HuH-7.5 (cell line): ENCODE measurements at regions not wholly inside any gene's neighbourhood (a gene's known extent, or its start where the extent isn't known, plus 50 kb on each side); places are given as distances from the start of the nearest gene placed in this dataset.

ENCODE experiments used
- DNase-seq: peaks from one replicate; pipeline ENCODE4 v3.0.0; 2011; ENCODE audit warnings: low spot score

GRCh38 chr12:41888285-41888684 lies 256.4 kb downstream of the GXYLT1 start:
- no peak for DNase-seq

- no peak for DNase-seq
Measured at GRCh38 chr12:41881891-41882805, 262.5 kb downstream of the GXYLT1 start.

- no peak for DNase-seq
Measured at GRCh38 chr12:41869432-41869831, 275.2 kb downstream of the GXYLT1 start.

GRCh38 chr12:41866878-41867430 lies 277.7 kb downstream of the GXYLT1 start:
- no peak for DNase-seq

GRCh38 chr12:41856228-41856627 lies 288.4 kb downstream of the GXYLT1 start:
- no peak for DNase-seq

GRCh38 chr12:41850046-41850445 lies 294.6 kb downstream of the GXYLT1 start:
- DNase-seq: no peak

- no peak for DNase-seq
Measured at GRCh38 chr12:41846718-41847117, 298.0 kb downstream of the GXYLT1 start.

GRCh38 chr12:41836416-41836815 lies 308.3 kb downstream of the GXYLT1 start:
- DNase-seq: no peak

- DNase-seq: no peak
Measured at GRCh38 chr12:41835556-41835955, 309.1 kb downstream of the GXYLT1 start.

GRCh38 chr12:41819948-41820347 lies 324.7 kb downstream of the GXYLT1 start:
- DNase-seq: no peak

- DNase-seq: no peak
Measured at GRCh38 chr12:41804026-41804425, 340.6 kb downstream of the GXYLT1 start.

GRCh38 chr12:41802803-41803202 lies 341.9 kb downstream of the GXYLT1 start:
- DNase-seq: no peak

GRCh38 chr12:41801261-41801660 lies 343.4 kb downstream of the GXYLT1 start:
- no peak for DNase-seq

- no peak for DNase-seq
Measured at GRCh38 chr12:41799671-41800070, 345.0 kb downstream of the GXYLT1 start.

- no peak for DNase-seq
Measured at GRCh38 chr12:41795910-41796309, 348.8 kb downstream of the GXYLT1 start.

GRCh38 chr12:41795051-41795600 lies 349.5 kb downstream of the GXYLT1 start:
- DNase-seq: no peak

GRCh38 chr12:41794336-41794735 lies 350.3 kb downstream of the GXYLT1 start:
- DNase-seq: no peak

- DNase-seq: no peak
Measured at GRCh38 chr12:41784957-41785356, 359.7 kb downstream of the GXYLT1 start.

- DNase-seq: no peak
Measured at GRCh38 chr12:41778934-41779333, 365.7 kb downstream of the GXYLT1 start.

- DNase-seq: no peak
Measured at GRCh38 chr12:41777064-41777790, 367.4 kb downstream of the GXYLT1 start.

- no peak for DNase-seq
Measured at GRCh38 chr12:41772478-41772877, 372.2 kb downstream of the GXYLT1 start.

- no peak for DNase-seq
Measured at GRCh38 chr12:41769810-41770209, 374.9 kb downstream of the GXYLT1 start.

- no peak for DNase-seq
Measured at GRCh38 chr12:41768456-41768855, 376.2 kb downstream of the GXYLT1 start.
